NCI-H1092 treated with DMSO at 0.1 percent for 48 hours (cell line): ENCODE measurements at regions not wholly inside any gene's neighbourhood (a gene's known extent, or its start where the extent isn't known, plus 50 kb on each side); places are given as distances from the start of the nearest gene placed in this dataset.
"Not testable (repeated sequence)": the region's sequence is repeated elsewhere in the genome, so short reads cannot be mapped to it uniquely, and the experiment has no call there.

Source experiments
- DNase-seq: peaks from one replicate; lab custom pipeline; 2025; lab: John Stamatoyannopoulos, UW

DNA sequence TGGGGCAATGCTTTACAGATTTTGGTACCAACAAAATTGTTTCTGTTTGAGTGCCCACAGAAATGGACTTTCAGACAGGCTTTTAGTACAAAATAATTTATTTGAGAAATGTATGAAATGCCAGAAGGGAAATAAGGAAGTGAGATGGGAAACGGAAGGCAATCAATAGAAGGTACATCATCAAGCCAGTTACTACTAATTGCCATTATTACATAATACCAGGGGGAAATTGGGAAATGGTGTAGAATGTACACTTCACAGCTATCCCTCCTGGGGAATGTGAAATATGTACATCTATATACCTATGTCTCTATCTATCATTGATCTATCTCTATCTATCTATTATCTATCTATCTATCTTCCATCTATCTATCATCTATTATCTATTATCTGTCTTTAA is 264.6 kb upstream of the B3GALT2 start:
- DNase-seq: no peak

DNA sequence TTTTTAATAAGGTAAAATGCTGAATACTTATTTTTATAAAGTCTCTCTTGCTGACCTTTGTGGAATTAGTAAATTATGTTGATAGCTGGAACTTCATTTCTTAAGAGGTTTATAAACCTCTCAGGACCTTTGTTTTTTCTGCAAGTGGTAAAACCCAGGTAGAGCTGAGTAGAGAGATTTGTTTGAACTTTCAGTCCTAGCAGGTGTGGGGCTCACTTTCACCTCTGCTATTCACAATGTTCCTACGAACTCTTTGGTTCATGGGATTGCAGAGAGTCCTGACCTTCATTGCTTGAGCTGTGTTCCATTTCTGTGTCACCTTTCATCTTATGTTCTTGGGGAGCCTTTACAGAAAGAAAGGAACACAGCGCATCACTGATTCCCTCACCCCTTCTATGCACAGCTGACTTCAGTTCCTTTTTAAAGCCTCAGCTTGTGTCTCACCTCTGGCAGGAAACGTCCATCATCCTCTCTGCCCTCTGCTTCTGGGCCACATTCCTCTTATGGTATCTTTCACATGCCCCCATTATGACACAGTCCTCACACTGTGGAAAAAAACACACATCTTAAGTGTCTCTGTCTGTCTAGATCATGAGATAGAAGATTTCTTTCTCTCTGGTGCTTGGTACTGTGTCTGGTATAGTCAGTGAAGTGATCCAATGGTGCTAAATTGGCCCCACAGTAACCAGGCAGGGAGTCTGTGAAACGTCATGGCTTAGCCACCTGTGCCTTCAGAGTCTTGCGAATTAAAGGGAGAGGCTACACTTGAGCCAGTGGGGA is 262.5 kb upstream of the B3GALT2 start:
- no peak for DNase-seq

DNA sequence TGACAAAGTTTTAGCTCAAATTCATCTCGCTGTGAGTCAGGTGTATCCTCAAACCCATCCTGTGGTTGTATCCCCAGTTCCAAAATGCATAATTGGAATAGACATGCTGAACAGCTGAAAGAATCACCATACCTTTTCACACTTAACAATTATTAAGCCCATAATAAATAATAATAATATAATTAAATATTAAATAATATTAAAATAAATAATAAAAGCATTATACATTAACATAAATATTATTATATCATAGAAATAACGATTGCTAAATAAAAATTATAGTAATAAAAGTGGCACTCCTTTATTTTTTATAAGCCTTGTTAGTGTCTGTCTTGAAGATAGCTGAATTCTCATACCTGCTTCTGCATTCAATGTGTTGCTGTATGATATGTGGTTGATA is 257.5 kb upstream of the B3GALT2 start:
- DNase-seq: no peak

DNA sequence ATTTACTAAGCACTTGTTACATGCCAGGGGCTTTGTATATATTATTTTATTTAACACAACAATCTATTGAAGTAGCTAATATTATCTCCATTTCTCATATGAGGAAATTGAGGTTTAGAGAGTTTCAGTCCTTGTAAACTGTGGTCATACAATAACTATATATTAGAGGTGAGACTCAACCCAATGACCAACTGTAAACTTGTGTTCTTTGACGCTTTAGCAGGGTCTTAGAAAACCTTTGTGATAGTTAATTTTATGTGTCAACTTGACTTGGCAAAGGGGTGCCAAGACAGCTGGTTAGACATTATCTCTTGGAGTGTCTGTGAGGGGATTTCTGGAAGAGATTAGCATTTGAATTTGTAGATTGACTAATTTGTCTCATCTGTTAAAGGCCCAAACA is 252.4 kb upstream of the B3GALT2 start:
- no peak for DNase-seq

DNA sequence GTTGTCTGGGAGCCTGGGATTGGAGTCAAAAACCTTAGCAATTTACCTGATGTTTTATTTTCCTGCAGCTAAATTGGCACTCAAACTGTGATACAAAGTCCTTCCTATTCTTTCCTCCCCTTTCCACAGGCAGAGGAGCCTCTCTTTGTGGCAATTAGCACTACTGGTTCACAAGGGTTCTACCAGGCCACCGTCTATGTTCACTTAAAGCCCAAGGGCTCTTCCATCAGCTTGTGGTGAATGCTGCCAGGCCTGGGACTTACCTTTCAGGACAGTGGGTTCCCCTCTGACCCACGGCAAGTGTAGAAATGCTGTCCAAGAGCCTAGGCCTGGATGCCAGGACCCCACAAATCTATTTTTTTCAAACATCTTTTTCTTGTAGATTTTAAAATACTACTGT is 251.9 kb upstream of the B3GALT2 start:
- DNase-seq: no peak

DNA sequence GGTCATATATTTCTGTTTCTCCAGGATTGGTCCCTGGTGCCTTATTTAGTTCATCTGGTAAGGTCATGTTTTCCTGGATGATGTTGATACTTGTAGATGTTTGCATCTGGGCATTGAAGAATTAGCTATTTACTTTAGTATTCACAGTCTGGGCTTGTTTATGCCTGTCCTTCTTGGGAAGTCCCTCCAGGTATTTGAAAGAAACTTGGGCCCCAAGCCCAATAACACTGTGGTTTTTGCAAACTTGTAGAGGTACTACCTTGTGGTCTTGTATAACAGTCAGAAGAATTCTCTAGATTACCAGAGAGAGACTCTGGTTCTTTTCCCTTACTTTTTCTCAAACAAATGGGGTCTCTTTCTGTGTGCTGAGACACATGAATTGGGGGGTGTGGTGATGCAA is 251.4 kb upstream of the B3GALT2 start:
- DNase-seq: no peak

DNA sequence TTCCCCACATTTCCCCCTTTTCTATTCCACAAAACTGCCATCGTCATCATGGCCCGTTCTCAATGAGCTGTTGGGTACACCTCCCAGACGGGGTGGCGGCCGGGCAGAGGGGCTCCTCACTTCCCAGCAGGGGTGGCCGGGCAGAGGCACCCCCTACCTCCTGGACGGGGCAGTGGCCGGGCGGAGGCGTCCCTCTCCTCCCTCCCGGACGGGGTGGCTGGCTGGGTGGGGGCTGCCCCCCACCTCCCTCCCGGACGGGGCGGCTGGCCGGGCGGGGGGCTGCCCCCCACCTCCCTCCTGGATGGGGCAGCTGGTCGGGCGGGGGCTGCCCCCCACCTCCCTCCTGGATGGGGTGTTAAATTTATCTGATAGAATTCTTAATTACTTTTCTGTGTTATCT is 250.9 kb upstream of the B3GALT2 start:
- not testable (repeated sequence) for DNase-seq

DNA sequence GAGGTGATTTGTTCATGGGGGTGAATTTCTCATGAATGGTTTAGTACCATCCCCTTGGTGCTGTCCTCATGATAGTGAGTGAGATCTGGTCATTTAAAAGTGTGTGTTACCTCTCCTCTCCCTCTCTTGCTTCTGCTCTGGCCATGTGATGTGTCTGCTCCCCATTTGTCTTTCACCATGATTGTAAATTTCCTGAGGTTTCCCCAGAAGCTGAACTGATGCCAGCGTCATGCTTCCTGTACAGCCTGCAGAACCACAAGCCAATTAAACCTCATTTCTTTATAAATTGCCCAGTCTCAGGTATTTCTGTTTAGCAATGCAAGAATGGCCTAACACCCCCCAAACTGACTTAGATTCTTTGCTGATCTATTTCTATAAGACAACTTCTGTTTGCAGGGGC is 249.4 kb upstream of the B3GALT2 start:
- no peak for DNase-seq

DNA sequence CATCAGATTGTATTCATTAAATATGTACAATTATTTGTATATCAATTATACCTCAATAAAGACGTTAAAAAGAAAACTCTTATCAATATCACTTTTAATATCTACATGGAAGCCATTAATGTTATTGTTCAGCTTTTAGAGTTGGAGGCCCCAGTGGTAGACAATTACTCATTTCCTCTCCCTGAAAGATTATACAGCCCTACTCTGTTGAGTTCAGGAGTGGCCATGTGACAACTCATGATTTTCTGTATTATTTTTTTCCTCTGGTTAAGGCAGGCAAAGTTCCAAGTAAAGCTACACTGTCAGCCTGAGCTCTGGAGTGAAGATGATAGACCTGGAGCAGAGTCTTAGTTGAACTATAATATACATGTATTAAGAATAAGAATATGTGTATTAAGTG is 247.9 kb upstream of the B3GALT2 start:
- no peak for DNase-seq

DNA sequence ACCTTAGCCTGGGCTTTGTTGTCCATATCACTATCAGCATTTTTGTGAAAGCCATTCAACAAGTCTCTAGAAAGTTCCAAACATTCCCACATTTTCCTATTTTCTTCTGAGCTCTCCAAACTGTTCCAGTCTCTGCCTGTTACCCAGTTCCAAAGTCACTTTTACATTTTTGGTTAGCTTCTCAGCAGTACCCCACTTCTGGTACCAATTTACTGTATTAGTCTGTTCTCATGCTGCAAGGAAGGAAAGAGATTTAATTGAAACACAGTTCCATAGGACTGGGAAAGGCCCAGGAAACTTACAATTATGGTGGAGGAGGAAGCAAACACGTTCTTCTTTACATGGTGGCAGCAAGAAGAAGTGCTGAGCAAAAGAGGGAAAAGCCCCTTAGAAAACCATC is 247.2 kb upstream of the B3GALT2 start:
- DNase-seq: no peak

DNA sequence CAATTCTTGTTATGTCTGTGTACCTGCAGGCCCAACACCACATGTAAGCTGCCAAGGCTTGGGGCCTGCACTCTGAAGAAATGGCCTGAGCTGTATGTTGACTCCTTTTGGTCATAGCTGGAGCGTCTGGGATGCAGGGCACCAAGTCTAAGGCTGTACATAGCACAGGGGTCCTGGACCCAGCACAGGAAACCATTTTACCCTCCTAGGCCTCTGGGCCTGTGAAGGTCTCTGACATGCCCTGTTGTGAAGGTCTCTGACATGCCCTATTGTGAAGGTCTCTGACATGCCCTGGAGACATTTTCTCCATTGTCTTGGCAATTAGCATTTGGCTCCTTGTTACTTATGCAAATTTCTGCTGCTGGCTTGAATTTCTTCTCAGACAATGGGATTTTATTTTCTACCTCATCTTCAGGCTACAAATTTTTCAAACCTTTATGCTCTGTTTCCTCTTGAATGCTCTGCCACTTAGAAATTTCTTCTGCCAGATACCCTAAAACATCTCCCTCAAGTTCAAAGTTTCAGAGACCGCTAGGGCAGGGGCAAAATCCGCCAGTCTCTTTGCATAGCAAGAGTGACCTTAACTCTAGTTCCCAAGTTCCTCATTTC is 246.7 kb upstream of the B3GALT2 start:
- DNase-seq: no peak

DNA sequence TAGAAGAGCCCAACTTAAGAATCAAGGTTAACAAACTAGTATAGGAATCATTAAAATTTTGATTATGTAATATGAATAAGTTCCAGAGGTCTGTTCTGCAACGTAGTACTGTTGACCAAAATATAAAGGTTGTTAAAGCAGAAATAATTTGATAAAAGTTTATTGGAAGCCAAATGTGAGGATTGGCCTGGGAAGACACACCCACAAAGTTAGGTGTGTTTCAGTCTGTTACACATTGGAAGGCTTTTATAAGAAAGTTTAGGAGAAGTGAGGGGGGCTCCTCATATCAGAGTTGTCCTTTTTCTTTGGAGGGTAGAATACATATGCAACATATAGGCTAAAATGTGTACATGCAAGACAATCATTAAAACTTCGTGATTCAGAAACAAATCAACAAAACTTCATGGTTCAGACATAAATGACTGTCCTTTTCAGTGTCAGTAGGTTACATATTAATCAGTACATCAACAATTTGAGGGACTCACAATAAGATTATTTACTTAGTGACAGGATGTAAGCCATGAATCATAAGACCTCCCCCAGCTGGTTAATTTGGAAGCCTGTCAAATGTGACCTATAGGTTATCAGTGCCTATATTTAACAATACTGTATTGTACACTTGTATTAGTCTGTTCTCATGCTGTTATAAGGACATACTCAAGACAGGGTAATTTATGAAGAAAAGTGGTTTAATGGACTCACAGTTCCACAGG is 245.0 kb upstream of the B3GALT2 start:
- no peak for DNase-seq

DNA sequence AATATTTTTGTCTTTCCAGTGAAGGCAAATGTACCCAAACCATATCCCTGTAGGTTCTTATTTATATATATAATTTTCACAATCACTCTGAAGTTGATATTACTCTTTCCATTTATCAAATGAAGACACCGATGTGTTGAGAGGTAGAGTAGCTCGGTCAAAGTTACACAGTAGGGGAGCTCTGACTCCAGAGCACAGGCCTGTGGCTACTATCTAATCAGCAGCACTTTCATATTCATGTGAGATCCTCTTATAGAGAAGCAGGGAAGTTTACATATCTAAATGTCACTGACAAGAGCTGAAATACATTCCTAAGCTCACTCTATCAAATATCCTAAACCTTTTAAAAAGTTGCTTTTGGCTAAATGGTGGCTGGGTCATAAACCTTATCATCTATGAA is 241.1 kb upstream of the B3GALT2 start:
- no peak for DNase-seq

DNA sequence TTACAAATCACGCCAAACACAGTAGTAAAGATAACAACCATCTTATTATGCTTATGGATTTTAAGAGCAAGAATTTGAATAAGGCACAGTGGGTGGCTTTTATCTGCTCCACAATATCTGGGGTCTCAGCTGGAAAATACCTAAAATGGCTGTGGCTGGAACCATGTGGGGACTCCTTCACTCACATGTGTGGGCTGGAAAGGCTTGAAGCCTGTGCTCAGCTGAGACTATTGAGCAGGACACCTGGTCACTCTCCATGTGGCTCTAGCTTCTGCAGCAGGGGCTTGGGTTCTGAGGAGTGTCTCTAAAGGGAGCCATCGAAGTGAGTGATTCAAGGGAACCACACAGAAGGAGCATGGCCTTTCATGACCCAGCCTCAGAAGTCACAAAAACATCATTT is 239.6 kb upstream of the B3GALT2 start:
- no peak for DNase-seq

DNA sequence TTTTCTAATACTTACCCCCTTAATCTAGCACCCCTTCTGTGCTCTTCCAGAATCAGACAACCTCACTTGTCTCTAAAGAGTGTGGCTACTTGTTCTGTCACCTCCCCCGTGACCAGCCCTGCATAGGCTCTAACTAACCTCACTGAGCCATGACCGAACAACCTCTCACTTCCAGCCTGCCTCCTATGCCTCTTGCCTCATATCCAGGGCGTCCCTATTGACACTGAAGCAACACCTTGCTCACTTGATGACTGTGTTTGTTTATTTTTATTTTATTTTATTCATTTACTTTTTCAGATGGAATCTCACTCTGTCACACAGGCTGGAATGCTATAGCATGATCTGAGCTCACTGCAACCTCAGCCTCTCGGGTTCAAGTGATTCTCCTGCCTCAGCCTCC is 235.1 kb upstream of the B3GALT2 start:
- no peak for DNase-seq

DNA sequence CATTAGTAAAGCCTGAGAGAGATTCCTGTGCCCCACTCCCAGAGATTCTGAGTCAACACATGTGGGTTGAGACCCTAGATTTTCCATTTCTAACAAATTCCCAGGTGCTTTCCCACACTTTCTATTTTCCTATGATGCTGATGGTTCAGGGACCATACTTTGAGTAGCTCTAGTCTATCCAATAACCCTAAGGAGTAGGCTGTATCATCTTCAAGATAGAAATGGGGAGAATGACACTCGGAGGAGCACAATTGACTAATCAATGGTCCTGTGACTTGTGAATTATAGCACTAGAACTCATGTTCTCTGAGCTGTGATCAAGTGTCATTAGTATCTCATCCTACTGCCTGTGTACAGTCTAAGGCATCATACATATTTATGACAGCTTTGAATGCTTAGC is 232.9 kb upstream of the B3GALT2 start:
- no peak for DNase-seq

DNA sequence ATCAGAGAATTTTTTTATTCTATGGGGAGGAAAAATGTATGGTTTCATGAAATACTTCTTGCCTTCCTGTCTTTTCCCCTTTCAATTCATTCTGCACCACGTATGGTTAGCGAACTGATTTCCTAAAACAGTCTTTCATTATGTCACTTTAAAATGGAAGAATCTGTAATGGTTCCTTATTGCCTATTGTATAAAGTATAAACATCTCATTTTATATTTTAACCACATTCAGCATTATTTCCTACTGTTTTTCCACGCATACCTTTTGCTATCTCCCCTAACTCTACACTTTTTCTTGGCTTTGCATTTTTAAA is 232.3 kb upstream of the B3GALT2 start:
- DNase-seq: no peak

DNA sequence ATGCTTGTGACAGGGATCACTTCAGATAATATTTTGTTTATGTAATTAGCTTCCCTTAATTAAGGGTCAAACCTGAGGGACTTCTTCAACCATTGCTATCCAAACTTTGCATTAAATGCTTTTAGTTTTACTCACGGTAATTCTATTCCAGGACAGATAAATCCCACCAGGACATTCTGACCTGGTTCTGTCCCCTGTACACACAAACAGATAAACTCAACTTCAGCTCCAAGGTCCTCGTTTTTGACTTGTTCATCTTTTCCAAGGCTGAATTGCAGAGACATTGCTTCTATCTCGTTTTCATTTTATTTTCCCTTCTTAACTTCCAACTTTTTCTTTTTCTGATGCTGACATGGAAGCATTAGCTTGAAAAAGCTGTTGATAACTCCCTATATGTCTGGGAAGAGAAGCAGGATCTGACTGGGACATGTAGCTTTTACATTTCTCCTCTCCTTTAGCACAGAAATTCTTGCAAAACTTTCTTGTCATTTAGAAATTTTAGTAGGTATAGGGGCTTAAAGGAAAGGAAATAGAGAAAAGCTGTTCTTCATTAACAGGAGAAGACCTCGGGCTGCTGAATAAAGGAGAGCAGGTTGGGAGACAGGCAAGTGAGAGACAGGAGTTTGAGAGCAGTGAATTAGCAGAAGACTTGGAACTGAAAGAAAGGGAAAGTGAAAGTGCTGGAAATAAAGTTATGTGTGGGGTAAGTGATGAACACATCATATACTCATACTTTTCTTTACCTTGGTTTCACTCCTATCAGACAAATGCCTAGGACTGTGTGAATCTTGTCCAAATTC is 231.7 kb upstream of the B3GALT2 start:
- DNase-seq: no peak

DNA sequence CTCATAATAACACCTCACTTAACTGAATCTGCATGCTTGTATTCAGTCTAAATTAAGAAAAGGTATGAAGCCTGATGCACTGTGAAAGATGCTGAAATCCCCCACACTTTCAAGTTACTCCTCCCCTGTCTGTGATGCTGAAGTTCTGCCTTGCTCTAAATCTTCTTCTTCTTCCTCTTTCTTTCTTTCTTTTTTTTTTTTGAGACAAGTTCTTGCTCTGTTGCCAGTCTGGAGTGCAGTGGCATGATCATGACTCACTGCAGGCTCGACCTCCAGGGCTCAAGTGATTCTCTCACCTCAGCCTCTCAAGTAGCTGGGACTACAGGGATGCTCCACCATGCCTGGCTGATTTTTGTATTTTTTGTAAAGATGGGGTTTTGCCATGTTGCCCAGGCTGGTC is 231.0 kb upstream of the B3GALT2 start:
- no peak for DNase-seq

DNA sequence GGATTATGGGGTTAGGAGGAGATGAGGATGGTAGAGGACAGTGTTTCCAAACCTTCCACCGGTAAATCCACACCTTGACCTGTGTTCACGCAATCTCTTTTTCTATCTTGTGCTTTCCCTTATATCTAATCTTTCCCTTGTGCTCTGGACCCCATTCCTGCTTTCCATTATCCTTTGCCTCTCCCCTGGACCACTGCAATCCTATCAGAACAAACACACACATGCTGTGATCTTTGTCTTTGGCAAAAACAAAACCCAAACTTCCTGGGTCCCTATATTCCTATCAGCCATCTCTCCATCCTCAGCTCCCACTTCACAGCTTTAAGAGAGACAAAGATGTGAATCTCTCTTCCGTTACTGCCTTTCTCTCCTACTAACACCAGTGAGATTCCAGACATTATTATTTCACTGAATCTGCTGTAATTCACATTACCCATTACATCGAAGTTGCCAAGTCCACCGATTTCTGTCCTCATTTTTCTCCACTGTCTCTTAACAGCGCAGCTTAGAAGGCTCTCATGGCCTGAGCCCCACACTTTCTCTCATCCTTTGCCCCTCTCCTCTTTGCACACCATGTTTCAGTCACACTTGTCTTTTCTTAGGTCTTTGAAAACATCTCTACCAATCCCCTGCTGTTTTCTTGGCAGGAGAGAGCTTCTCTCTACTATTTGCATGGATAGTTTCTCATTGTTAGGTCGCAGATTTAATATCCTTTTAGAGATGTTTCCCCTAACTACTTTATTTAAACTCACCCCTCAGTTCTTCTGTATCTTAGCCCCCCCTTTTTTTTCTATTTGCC is 230.0 kb upstream of the B3GALT2 start:
- DNase-seq: no peak

DNA sequence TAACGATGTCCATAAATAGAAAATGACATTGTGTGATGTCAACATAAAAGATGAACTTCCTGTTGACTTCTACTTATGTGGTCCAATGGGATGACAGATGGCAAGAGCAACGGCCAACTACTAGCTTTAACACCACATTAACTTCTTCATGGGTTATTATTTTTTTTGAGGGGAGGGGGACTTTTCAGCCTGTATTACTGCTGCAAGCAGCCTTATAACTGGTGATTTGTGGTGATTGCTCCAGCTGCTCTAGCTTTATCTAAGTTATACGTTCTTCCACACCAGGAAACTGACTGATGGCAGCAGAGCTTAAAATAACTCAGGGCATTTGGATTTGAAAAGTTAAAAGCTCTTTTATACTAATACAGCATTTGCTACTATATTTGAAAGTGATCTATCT is 228.8 kb upstream of the B3GALT2 start:
- no peak for DNase-seq

DNA sequence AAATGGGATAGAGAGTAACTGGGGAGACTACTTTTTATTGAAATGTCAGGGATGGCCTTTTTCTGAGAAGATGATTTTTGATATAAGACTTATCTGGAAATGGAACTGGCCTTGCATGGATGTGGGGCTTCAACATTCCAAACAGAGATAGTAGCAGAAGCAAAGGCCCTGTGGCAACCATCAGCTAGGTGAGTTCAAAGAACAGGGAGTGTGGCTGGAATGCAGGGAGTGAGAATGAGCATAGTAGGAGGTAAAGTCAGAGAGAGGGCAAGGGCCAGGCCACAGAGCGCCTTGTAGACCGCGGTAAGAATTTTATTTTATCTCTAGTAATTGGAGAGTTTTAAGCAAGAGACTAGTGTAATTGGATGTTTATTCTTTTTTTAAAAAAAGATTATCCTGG is 227.0 kb upstream of the B3GALT2 start:
- DNase-seq: no peak
